ENCODE measurements at regions not wholly inside any gene's neighbourhood (a gene's known extent, or its start where the extent isn't known, plus 50 kb on each side); places are given as distances from the start of the nearest gene placed in this dataset.

- TF ChIP-seq TCF12 (IDR thresholded peaks at IDR 0.05; ENCODE audit: low read depth, low read length) = no peak
Measured at GRCh38 chr6:109295109-109295773, 87.0 kb downstream of the CD164 start (continued).
